SU-DHL-6 (cell line): ENCODE measurements at regions not wholly inside any gene's neighbourhood (a gene's known extent, or its start where the extent isn't known, plus 50 kb on each side); places are given as distances from the start of the nearest gene placed in this dataset.

Experiments
- H2AFZ ChIP-seq: fragments of 200-600 bp; sonication (generic); 2 replicates; pipeline ENCODE4 v1.6.1; 2014; ENCODE audit warnings: low read depth, mild to moderate bottlenecking, moderate library complexity, mixed read lengths, antibody characterized with exemption, low read length; ENCODE audit not compliant: severe bottlenecking
- H3F3A ChIP-seq: fragments of 200-600 bp; shearing (Covaris generic); 2 replicates; pipeline ENCODE4 v1.6.0; 2016; ENCODE audit warnings: antibody characterized with exemption, mild to moderate bottlenecking; ENCODE audit not compliant: insufficient read depth
- H3K27ac ChIP-seq: fragments of 200-600 bp; sonication (generic); 2 replicates; pipeline ENCODE4 v1.5.1; 2016; ENCODE audit warnings: low read depth, mild to moderate bottlenecking, low read length, moderate library complexity, mixed read lengths
- H3K27me3 ChIP-seq: fragments of 200-600 bp; sonication (generic), shearing (Covaris generic); 2 replicates; pipeline ENCODE4 v1.6.0; 2014; ENCODE audit warnings: mild to moderate bottlenecking, low read length
- H3K36me3 ChIP-seq: fragments of 200-600 bp; sonication (generic); 2 replicates; pipeline ENCODE4 v1.6.1; 2014; ENCODE audit warnings: mild to moderate bottlenecking, low read length, mixed read lengths
- H3K4me2 ChIP-seq: fragments of 300-600, 200-600 bp; shearing (Covaris generic), sonication (generic); 2 replicates; pipeline ENCODE4 v1.6.0; 2014; ENCODE audit warnings: low read length, low read depth, mild to moderate bottlenecking; ENCODE audit not compliant: poor library complexity, severe bottlenecking
- H3K4me3 ChIP-seq: fragments of 200-600 bp; sonication (generic); 2 replicates; pipeline ENCODE4 v1.5.1; 2014; ENCODE audit warnings: antibody characterized with exemption, low read length, mild to moderate bottlenecking, mixed read lengths; ENCODE audit not compliant: insufficient read depth, poor library complexity, severe bottlenecking
- H3K79me2 ChIP-seq: fragments of 200-600 bp; sonication (generic); 2 replicates; pipeline ENCODE4 v1.6.1; 2014; ENCODE audit warnings: mild to moderate bottlenecking, low read length, moderate library complexity; ENCODE audit not compliant: insufficient read depth
- H3K9ac ChIP-seq: fragments of 200-600 bp; sonication (generic); 2 replicates; pipeline ENCODE4 v1.7.0; 2014; ENCODE audit warnings: mild to moderate bottlenecking, low read length
- H3K9me2 ChIP-seq: fragments of 200-600 bp; sonication (generic); replicated peaks from 2 replicates; pipeline ENCODE4 v1.6.1; 2014; ENCODE audit warnings: low read length; ENCODE audit not compliant: insufficient read depth
- H3K9me3 ChIP-seq: fragments of 200-600 bp; sonication (generic); 2 replicates; pipeline ENCODE4 v1.6.1; 2014; ENCODE audit warnings: low read length, mixed read lengths; ENCODE audit not compliant: insufficient read depth
- H4K20me1 ChIP-seq: fragments of 200-600 bp; sonication (generic); 2 replicates; pipeline ENCODE4 v1.6.1; 2014; ENCODE audit warnings: low read depth, mild to moderate bottlenecking, antibody characterized with exemption, low read length, moderate library complexity, mixed read lengths
- CTCF ChIP-seq: fragments of 200-600 bp; sonication (generic); IDR thresholded peaks from one replicate; pipeline ENCODE4 v1.5.1; 2017; ENCODE audit warnings: antibody characterized with exemption, mild to moderate bottlenecking, low read length, moderate library complexity; ENCODE audit not compliant: insufficient read depth, poor library complexity, severe bottlenecking
- EZH2phosphoT487 ChIP-seq: fragments of 200-600 bp; sonication (generic), shearing (Covaris generic); conservative IDR thresholded peaks from 2 replicates; pipeline ENCODE4 v1.6.1; 2018; ENCODE audit warnings: mild to moderate bottlenecking, antibody characterized with exemption, low read length, moderate library complexity, mixed read lengths

- no peak for TF ChIP-seq CTCF
- no peak for TF ChIP-seq EZH2phosphoT487
- no peak overlapping the region for H3K4me3 ChIP-seq
- no peak overlapping the region for H3K9ac ChIP-seq
- no peaks in the 10 kb centered on the region for H3K9me2 ChIP-seq
- H3F3A ChIP-seq = no peaks in the 10 kb centered on the region
- H3K9me3 ChIP-seq = no peaks in the 10 kb centered on the region
- H4K20me1 ChIP-seq = no peaks in the 10 kb centered on the region
- H3K27ac ChIP-seq = no peak overlapping the region
- H3K36me3 ChIP-seq = no peaks in the 10 kb centered on the region
- no peaks in the 10 kb centered on the region for H3K27me3 ChIP-seq
- H2AFZ ChIP-seq = no peak overlapping the region
- H3K79me2 ChIP-seq = no peaks in the 10 kb centered on the region
- no peak overlapping the region for H3K4me2 ChIP-seq
These were observed 286.2 kb upstream of the TRIB2 start for GRCh38 chr2:12430407-12431133.

GRCh38 chr2:12432985-12433625 lies 283.6 kb upstream of the TRIB2 start:
- Histone ChIP-seq H3K9ac (no peak overlapping the region), H3K36me3 (no peaks in the 10 kb centered on the region), H4K20me1 (no peaks in the 10 kb centered on the region), H3K9me2 (no peaks in the 10 kb centered on the region), H3K79me2 (no peaks in the 10 kb centered on the region), H3F3A (no peaks in the 10 kb centered on the region), H2AFZ (no peak overlapping the region), H3K9me3 (no peaks in the 10 kb centered on the region), H3K27me3 (no peaks in the 10 kb centered on the region), H3K4me3 (no peak overlapping the region), H3K27ac (no peak overlapping the region), H3K4me2 (no peak overlapping the region)
- TF ChIP-seq CTCF = no peak
- no peak for TF ChIP-seq EZH2phosphoT487

- Histone ChIP-seq H2AFZ (no peak overlapping the region), H3K27ac (no peak overlapping the region), H3K27me3 (no peaks in the 10 kb centered on the region), H4K20me1 (no peaks in the 10 kb centered on the region), H3K9ac (no peak overlapping the region), H3K4me3 (no peak overlapping the region), H3K9me2 (no peaks in the 10 kb centered on the region), H3F3A (no peaks in the 10 kb centered on the region), H3K9me3 (no peaks in the 10 kb centered on the region), H3K36me3 (no peaks in the 10 kb centered on the region), H3K4me2 (no peak overlapping the region), H3K79me2 (no peaks in the 10 kb centered on the region)
- no peak for TF ChIP-seq EZH2phosphoT487
- TF ChIP-seq CTCF = peak; percentile 18
These were observed 283.1 kb upstream of the TRIB2 start for GRCh38 chr2:12433626-12433990.
